Lower lobe of right lung (tissue), 2 donors: ENCODE measurements at regions not wholly inside any gene's neighbourhood (a gene's known extent, or its start where the extent isn't known, plus 50 kb on each side); places are given as distances from the start of the nearest gene placed in this dataset.
"Not testable (repeated sequence)": the region's sequence is repeated elsewhere in the genome, so short reads cannot be mapped to it uniquely, and the experiment has no call there.

Experiments used
- ATAC-seq, 2 donors: fragments of 200-7000 bp; cut with Tn5 transposase; one replicate each; pipeline ENCODE4 v1.9.1; 2020 to 2022; ENCODE audit warnings: mild to moderate bottlenecking in 2 of 2, moderate library complexity in 2 of 2
- DNase-seq: peaks from one replicate; pipeline ENCODE4 v3.0.0-alpha.2; 2020
- H3K27ac ChIP-seq: fragments of 200-600 bp; one replicate; pipeline ENCODE4 v1.8.0; 2022
- H3K27me3 ChIP-seq: fragments of 200-600 bp; one replicate; pipeline ENCODE4 v1.8.0; 2022; ENCODE audit warnings: low read depth
- H3K36me3 ChIP-seq: fragments of 200-600 bp; one replicate; pipeline ENCODE4 v1.8.0; 2022; ENCODE audit warnings: mild to moderate bottlenecking
- H3K4me1 ChIP-seq: fragments of 200-600 bp; one replicate; pipeline ENCODE4 v1.8.0; 2022
- H3K4me3 ChIP-seq: fragments of 200-600 bp; one replicate; pipeline ENCODE4 v1.8.0; 2022; ENCODE audit warnings: mild to moderate bottlenecking
- H3K9me3 ChIP-seq: fragments of 200-600 bp; one replicate; pipeline ENCODE4 v1.8.0; 2022
- intact Hi-C: fragments of 100-400 bp; cut with DNase I; formaldehyde crosslinking; loops from one replicate; pipeline ENCODE4 v1.11.0; 2022
- TF ChIP-seq, protein P1 (sequence below): fragments of 200-600 bp; IDR thresholded peaks from one replicate; pipeline ENCODE4 v1.8.0; 2022; ENCODE audit warnings: antibody characterized with exemption, mild to moderate bottlenecking
- donor health status: DM: no; HTN: yes; CAD: no; lungs with severe emphysema.

DNA sequence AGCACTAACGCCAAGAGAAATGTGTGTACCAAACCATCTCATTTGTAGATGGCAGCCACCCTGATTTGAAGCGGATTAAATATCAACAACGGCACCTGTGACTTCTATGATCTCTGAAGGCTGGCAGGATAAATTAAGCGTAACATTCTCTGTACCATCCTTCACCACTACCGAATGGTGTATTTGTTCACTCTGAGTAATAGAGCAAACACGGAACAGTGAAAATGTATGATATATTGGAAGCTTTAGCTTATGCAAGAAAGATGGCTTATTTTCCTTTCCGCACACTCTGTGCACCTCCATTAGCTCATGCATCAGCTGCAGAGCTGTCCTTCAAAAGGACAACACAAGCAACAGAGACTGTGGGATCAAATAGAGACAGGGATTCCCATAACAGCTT lies 431.1 kb downstream of the PRELID2 start:
- ATAC-seq (no peak), DNase-seq (no peak)
- TF ChIP-seq, protein P1, sequence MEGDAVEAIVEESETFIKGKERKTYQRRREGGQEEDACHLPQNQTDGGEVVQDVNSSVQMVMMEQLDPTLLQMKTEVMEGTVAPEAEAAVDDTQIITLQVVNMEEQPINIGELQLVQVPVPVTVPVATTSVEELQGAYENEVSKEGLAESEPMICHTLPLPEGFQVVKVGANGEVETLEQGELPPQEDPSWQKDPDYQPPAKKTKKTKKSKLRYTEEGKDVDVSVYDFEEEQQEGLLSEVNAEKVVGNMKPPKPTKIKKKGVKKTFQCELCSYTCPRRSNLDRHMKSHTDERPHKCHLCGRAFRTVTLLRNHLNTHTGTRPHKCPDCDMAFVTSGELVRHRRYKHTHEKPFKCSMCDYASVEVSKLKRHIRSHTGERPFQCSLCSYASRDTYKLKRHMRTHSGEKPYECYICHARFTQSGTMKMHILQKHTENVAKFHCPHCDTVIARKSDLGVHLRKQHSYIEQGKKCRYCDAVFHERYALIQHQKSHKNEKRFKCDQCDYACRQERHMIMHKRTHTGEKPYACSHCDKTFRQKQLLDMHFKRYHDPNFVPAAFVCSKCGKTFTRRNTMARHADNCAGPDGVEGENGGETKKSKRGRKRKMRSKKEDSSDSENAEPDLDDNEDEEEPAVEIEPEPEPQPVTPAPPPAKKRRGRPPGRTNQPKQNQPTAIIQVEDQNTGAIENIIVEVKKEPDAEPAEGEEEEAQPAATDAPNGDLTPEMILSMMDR, result no peak
- H3K36me3 ChIP-seq, result no peaks in the 10 kb centered on the region
- H3K4me1 ChIP-seq, result no peaks in the 10 kb centered on the region
- no peak overlapping the region for H3K4me3 ChIP-seq
- intact Hi-C loops, result no loop called here
- no peaks in the 10 kb centered on the region for H3K27me3 ChIP-seq
- no peak overlapping the region for H3K27ac ChIP-seq
- H3K9me3 ChIP-seq, result peaks cover 9% of the 10 kb centered on the region

DNA sequence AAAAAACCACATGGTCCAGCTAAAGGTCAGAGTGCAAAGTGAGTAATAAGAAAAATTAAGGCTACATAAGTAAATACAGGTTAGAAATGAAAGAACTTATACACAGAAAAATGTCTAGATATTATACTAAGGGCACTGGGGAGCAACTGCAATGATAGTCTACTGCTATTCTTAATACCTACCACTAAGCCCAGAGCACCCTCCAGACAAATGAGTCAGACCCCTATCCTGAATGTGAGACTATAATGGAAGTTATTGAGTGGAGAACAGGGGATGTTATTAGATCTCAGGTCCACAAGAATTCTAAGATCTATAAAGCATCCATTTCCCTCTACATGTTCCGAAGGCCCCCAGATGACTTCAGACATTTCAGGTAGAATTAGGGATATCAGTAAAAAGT lies 438.3 kb downstream of the PRELID2 start:
- H3K27me3 ChIP-seq, result no peaks in the 10 kb centered on the region
- H3K36me3 ChIP-seq, result no peaks in the 10 kb centered on the region
- no peak overlapping the region for H3K27ac ChIP-seq
- intact Hi-C loops, result no loop called here
- no peak for ATAC-seq
- H3K9me3 ChIP-seq, result no peaks in the 10 kb centered on the region
- DNase-seq, result no peak
- no peak overlapping the region for H3K4me3 ChIP-seq
- no peaks in the 10 kb centered on the region for H3K4me1 ChIP-seq
- TF ChIP-seq, protein P1, result no peak

DNA sequence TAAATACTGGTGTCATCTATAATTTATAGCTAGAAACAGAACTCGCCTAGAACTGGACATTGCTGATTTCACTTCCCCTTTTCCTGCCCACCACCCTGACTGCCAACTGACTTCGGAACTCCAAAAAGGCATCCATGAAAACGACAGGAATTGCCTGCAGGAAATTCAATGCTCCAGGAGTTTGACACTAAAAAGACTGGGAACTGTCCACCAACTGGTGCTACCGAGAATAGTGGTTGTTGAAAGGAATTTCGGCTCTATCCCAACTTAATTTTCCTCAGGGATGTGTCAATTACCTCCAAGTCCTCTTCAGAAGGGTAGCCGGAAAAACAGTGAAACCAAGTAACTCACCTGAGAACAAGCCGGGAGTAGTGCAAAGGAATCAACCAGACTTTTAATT lies 440.0 kb downstream of the PRELID2 start:
- H3K27me3 ChIP-seq, H3K27ac ChIP-seq, H3K4me1 ChIP-seq, DNase-seq, H3K4me3 ChIP-seq, intact Hi-C loops, H3K9me3 ChIP-seq, H3K36me3 ChIP-seq, ATAC-seq: not testable (repeated sequence)

DNA sequence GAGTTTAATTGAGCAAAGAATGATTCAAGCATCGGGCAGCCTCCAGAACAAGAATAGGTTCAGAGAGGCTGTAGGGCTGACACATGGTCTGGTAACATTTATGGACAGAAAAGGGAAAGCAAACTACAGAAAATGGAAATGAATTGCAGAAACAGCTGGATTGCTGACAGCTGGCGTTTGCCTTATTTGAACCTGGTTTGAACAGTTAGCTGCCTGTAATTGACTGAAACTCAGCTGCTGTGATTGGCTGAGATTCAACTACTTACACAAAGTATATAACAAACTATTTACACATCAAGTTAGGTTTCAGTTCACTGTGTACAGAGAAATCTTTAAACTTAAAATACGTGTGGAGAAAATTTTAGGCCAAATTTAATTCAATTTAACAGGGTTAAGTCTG lies 441.7 kb downstream of the PRELID2 start:
- H3K27ac ChIP-seq, result no peak overlapping the region
- H3K4me1 ChIP-seq, result no peaks in the 10 kb centered on the region
- no peaks in the 10 kb centered on the region for H3K36me3 ChIP-seq
- H3K27me3 ChIP-seq, result no peaks in the 10 kb centered on the region
- ATAC-seq (no peak), DNase-seq (no peak)
- TF ChIP-seq, protein P1, result no peak
- intact Hi-C loops, result no loop called here
- H3K4me3 ChIP-seq, result no peak overlapping the region
- peaks cover 3% of the 10 kb centered on the region for H3K9me3 ChIP-seq

DNA sequence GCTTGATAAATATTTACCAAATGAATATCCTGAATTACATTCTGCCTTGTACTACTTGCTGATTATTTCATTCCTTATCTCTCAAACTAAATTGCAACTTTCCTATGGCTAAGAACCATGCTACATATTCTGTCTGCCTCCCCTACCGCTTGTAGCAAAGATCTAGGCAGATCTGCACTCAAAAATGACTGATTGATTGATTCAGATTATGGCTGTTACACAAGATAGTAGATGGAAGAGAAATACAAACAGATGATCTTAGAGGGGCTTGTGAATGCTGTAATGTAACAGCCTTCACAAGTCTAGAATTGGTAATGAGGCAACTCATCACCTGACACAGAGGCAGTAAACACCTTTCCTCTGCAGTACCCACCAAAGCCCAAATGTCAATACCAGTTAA lies 446.1 kb downstream of the PRELID2 start:
- intact Hi-C loops, result no loop called here

DNA sequence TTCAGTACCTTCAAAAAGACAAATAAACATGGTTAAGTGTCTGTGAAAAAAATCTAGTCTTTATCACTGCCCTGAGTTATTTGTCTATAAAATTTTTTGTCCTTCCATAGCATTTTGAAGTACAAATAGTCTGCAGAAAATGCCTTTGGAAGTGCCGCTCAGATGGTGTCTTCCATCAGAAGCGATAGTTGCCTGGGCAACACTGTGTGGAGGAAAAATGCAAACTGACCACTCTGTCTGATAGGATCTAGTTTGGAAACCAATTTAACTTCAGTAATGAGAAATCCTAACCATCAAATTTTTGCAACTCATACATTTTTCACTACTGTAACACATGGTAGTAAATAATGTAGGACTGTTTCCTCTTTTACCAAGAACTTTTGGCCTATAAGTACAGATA lies 449.9 kb downstream of the PRELID2 start:
- Histone ChIP-seq H3K9me3 (peaks cover under 1% of the 10 kb centered on the region), H3K4me3 (no peak overlapping the region), H3K27me3 (no peaks in the 10 kb centered on the region), H3K4me1 (no peaks in the 10 kb centered on the region), H3K27ac (no peak overlapping the region), H3K36me3 (no peaks in the 10 kb centered on the region)
- ATAC-seq (no peak), DNase-seq (no peak)
- TF ChIP-seq, protein P1, result no peak
- intact Hi-C loops, result no loop called here

More for the DNA sequence above, 446.1 kb downstream of the PRELID2 start:
- no peak overlapping the region for H3K27ac ChIP-seq
- no peak for ATAC-seq
- H3K4me3 ChIP-seq, result no peak overlapping the region
- no peak for DNase-seq
- H3K4me1 ChIP-seq, result no peaks in the 10 kb centered on the region
- TF ChIP-seq, protein P1, result no peak
- H3K9me3 ChIP-seq, result peaks cover 3% of the 10 kb centered on the region
- no peaks in the 10 kb centered on the region for H3K36me3 ChIP-seq
- H3K27me3 ChIP-seq, result no peaks in the 10 kb centered on the region
